SK-MEL-5 (cell line): ENCODE measurements at regions not wholly inside any gene's neighbourhood (a gene's known extent, or its start where the extent isn't known, plus 50 kb on each side); places are given as distances from the start of the nearest gene placed in this dataset.

Source experiments
- DNase-seq: peaks from one replicate; pipeline ENCODE4 v3.0.0-alpha.2; 2016; ENCODE audit warnings: low read depth, low spot score
- in situ Hi-C: cut with HindIII; loops from 2 replicates; pipeline ENCODE4 v1.10.0; 2016; ENCODE audit warnings: low sequenced_read_pairs, high pct_unique_total_duplicates, low pct_unique_long_range_greater_than_20kb

DNA sequence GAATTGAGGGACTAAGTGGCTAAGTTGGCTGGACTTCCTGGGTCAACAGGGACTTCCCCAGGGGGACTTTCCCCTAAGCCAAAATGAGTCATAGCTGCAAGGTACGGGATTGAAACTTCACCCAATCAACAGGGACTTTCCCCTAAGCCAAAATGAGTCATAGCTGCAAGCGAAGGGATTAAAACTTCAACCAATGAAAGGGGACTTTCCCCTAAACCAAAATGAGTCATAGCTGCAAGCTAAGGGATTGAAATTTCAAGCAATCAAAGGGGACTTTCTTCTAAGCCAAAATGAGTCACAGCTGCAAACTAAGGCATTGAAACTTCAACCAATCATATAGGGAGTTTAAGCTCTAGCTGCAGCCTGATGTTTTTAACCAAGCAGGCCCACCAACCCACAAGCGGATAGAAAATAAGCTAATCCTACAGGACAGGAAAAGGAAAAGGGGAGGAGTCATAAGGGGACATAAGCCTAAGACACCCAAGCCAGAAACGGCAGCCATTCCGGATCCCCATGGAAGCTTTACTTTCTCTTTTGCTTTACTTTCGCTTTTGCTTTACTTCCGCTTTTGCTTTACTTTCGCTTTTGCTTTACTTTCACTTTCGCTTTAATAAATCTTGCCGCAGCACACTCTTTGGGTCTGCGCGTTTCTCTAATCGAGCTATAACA, 1375.4 kb upstream of the CELF4 start:
- DNase-seq: peak; percentile 40
- in situ Hi-C loops: no loop called here

- in situ Hi-C loops: no loop called here
- no peak for DNase-seq
Observed at GRCh38 chr18:38940475-38940862, 1374.9 kb upstream of the CELF4 start.

DNA sequence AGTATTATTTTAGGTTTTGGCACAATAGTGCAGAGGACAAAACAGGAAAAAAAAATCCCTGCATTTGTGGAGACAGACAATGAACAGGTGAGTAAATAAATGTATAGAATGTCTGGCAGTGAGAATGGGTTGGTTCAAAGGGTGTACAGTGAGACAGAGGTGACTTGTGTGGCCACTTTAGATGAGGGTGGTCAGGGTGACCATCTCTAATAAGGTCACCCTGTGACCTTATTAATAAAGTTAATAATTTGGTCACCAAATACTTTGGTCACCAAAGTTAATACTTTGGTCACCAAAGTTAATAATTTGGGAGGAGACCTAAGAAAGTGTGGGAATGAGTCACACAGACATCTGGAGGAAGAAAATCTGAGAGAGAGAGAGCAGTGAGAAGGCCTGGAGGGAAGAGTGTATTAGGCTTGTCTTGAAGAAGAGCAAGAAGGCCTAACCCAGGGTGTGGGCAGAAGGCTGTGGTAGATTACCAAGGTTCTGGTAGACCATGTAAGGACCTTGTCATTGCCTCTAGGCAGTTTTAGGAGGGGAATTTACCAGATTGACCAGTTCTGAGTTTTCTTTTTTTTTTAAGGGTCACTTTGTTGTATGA, 1368.4 kb upstream of the CELF4 start:
- in situ Hi-C loops: no loop called here
- no peak for DNase-seq

DNA sequence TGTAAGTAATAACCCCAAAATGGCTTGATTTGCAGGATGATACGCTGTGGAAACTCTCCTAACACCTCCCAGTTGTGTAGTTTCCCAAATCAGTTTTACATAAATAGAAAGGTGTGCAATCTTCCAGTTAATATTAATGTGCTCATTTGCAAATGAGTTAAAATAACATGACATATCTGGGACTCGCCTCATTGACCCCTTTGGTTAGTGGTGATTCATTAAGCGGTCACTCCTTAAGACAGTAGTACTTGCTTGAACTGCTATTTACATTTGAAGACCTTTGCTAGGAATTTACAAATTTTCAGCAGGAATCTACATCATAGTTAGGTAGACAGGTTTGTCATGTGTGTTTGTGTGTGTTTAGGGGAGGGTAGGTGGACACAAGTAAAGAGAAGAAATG, 1367.7 kb upstream of the CELF4 start:
- DNase-seq: no peak
- in situ Hi-C loops: no loop called here

GRCh38 chr18:38932752-38933151, 1367.2 kb upstream of the CELF4 start:
- in situ Hi-C loops: no loop called here

DNA sequence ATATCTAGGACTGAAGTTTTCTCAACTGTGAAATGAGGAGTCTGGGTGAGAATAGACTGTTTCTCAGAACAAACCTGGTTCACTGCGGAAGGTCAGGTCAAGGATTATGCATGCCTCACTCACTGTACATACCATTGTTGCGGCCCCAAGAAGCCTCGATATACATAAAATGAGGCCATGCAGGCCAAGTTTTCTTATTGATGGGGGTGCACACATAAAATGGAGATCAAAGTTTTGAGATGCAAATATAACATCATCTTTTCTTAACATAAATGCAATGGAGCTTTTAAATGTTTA, 1366.1 kb upstream of the CELF4 start:
- in situ Hi-C loops: no loop called here
- no peak for DNase-seq

More at GRCh38 chr18:38932752-38933151, 1367.2 kb upstream of the CELF4 start:
- DNase-seq: no peak

- DNase-seq: no peak
- in situ Hi-C loops: no loop called here
Observed at GRCh38 chr18:38930881-38931753, 1365.5 kb upstream of the CELF4 start.

DNA sequence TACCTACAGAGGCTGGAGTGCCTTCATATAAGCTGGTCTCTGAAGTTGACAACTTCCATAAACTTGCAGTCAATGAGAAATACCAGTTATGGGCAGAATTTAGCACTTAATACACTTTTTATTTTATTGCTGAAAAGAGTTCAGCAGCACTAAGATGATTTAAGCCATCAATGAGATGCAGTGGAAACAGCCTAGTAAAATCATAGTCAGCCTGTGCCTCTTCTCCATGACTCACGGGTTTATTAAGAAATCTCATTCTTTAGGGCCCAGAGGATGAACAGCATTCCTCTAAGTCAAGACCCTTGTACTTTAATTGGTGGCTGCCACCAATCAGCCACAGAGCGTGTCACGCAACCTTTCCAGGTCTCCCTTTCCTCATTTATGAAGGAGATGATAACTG, 1357.9 kb upstream of the CELF4 start:
- in situ Hi-C loops: no loop called here
- no peak for DNase-seq

- no peak for DNase-seq
- in situ Hi-C loops: no loop called here
Observed at GRCh38 chr18:38923126-38923525, 1357.5 kb upstream of the CELF4 start.

- no peak for DNase-seq
- in situ Hi-C loops: no loop called here
Observed at GRCh38 chr18:38909972-38910371, 1344.4 kb upstream of the CELF4 start.

GRCh38 chr18:38902796-38903195, 1337.2 kb upstream of the CELF4 start:
- no peak for DNase-seq
- in situ Hi-C loops: no loop called here

DNA sequence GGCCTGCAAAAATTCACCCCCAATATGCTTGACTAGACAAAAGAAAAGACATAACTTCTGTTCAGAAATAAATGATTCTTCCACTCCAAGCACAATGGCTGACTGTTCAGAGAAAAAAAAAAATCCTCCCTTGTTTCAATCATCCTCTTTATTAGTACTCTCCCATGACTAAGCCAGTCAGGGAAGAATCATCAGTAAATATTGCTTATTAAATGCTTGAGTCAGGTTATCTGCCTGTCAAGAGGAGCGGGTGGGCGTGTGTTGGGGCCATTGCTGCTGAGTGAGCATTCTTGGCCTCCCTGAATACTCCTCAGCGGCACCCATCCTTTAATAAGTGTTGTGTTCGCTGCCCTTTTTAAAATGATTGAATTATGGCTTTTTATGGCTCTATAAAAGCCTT, 1334.8 kb upstream of the CELF4 start:
- in situ Hi-C loops: no loop called here
- peak; percentile 8 for DNase-seq

DNA sequence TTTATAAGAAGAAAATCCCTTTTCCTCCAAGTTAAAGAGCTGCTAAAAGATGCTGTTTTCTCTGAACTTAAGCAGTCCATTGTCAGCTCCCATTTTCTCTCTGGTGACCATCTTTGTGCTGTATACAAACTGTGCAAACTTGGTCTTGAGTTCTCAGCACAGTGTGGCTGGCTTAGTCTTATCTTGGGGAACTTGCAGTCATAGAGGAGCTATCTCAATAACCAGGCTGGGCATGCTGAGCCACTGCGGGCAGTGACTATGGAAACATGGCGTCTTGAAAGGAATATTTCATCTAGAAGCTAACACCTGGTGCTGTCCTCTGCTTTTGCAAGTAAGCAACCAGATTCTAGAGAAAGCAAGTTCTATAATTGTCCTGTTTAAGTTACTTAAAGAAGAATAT, 1334.4 kb upstream of the CELF4 start:
- in situ Hi-C loops: no loop called here
- no peak for DNase-seq

DNA sequence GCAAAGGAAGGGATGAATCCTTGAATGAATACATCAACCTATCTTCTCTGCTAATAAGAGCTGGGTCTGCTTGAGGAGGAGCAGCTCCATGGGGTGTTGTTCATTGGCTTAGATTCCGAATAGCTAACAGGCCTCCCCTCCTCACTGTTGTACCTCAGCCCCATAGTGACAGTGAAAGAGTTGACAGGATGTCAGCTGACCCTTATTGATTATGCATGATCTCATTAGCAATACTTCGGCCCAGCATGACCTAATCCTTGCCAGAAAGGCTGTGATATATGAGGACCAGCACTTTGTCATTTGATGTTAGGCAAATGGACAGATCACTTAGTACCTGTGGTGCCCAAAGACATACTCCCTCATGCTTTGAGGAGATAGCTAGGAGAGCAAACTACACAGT, 1333.7 kb upstream of the CELF4 start:
- DNase-seq: no peak
- in situ Hi-C loops: no loop called here

DNA sequence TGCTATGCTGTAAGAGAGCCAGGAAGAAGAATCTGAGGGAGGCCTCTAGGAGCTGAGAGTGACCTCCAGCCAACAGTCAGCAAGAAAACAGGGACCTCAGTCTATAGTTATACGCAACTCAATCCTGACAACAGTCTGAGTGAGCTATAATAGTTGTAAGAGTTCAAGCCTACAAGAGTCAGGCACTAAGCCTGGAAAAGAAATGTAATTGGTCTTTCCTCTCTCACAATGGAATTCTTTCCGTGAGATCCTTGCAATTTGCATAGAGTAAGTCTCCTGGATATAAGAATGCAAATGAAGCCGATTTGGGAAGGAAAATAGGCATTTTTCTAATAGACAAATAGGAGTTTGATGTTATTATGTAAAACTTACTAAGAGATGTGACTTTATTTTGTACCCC, 1332.6 kb upstream of the CELF4 start:
- in situ Hi-C loops: no loop called here
- DNase-seq: no peak

- DNase-seq: no peak
- in situ Hi-C loops: no loop called here
Observed at GRCh38 chr18:38895560-38895959, 1330.0 kb upstream of the CELF4 start.

- in situ Hi-C loops: no loop called here
Observed at GRCh38 chr18:38887671-38888020, 1322.0 kb upstream of the CELF4 start.

GRCh38 chr18:38886861-38887670, 1321.5 kb upstream of the CELF4 start:
- in situ Hi-C loops: no loop called here
- DNase-seq: peak; percentile 1

More at GRCh38 chr18:38887671-38888020, 1322.0 kb upstream of the CELF4 start:
- DNase-seq: no peak
